GM10266 (cell line): ENCODE measurements at regions not wholly inside any gene's neighbourhood (a gene's known extent, or its start where the extent isn't known, plus 50 kb on each side); places are given as distances from the start of the nearest gene placed in this dataset.

Experiments used
- DNase-seq: peaks from one replicate; pipeline ENCODE4 v3.0.0; 2012; ENCODE audit errors: extremely low spot score
- CTCF ChIP-seq: IDR thresholded peaks from 2 replicates; pipeline ENCODE4 v1.5.1; 2012; ENCODE audit warnings: mild to moderate bottlenecking, low read depth; ENCODE audit not compliant: control insufficient read depth, insufficient read depth; ENCODE audit errors: missing control alignments

GRCh38 chr5:54736003-54736797, 218.6 kb downstream of the SNX18 start:
- DNase-seq, result no peak
- no peak for TF ChIP-seq CTCF

GRCh38 chr5:54733101-54733500, 215.5 kb downstream of the SNX18 start:
- no peak for TF ChIP-seq CTCF
- no peak for DNase-seq

GRCh38 chr5:54732108-54732507, 214.5 kb downstream of the SNX18 start:
- no peak for TF ChIP-seq CTCF

GRCh38 chr5:54728588-54728915, 211.0 kb downstream of the SNX18 start:
- no peak for TF ChIP-seq CTCF
- DNase-seq, result no peak

More at GRCh38 chr5:54732108-54732507, 214.5 kb downstream of the SNX18 start:
- no peak for DNase-seq

- DNase-seq, result no peak
- no peak for TF ChIP-seq CTCF
Measured at GRCh38 chr5:54727874-54728587, 210.5 kb downstream of the SNX18 start.

GRCh38 chr5:54725391-54726280, 208.1 kb downstream of the SNX18 start:
- no peak for TF ChIP-seq CTCF
- no peak for DNase-seq
